Lower lobe of right lung (tissue), 2 donors: ENCODE measurements at regions not wholly inside any gene's neighbourhood (a gene's known extent, or its start where the extent isn't known, plus 50 kb on each side); places are given as distances from the start of the nearest gene placed in this dataset.

Source experiments
- ATAC-seq, 2 donors: fragments of 200-7000 bp; cut with Tn5 transposase; one replicate each; pipeline ENCODE4 v1.9.1; 2020 to 2022; ENCODE audit warnings: mild to moderate bottlenecking in 2 of 2, moderate library complexity in 2 of 2
- DNase-seq: peaks from one replicate; pipeline ENCODE4 v3.0.0-alpha.2; 2020
- H3K27ac ChIP-seq: fragments of 200-600 bp; one replicate; pipeline ENCODE4 v1.8.0; 2022
- H3K27me3 ChIP-seq: fragments of 200-600 bp; one replicate; pipeline ENCODE4 v1.8.0; 2022; ENCODE audit warnings: low read depth
- H3K36me3 ChIP-seq: fragments of 200-600 bp; one replicate; pipeline ENCODE4 v1.8.0; 2022; ENCODE audit warnings: mild to moderate bottlenecking
- H3K4me1 ChIP-seq: fragments of 200-600 bp; one replicate; pipeline ENCODE4 v1.8.0; 2022
- H3K4me3 ChIP-seq: fragments of 200-600 bp; one replicate; pipeline ENCODE4 v1.8.0; 2022; ENCODE audit warnings: mild to moderate bottlenecking
- H3K9me3 ChIP-seq: fragments of 200-600 bp; one replicate; pipeline ENCODE4 v1.8.0; 2022
- CTCF ChIP-seq: fragments of 200-600 bp; IDR thresholded peaks from one replicate; pipeline ENCODE4 v1.8.0; 2022; ENCODE audit warnings: antibody characterized with exemption, mild to moderate bottlenecking
- intact Hi-C: fragments of 100-400 bp; cut with DNase I; formaldehyde crosslinking; loops from one replicate; pipeline ENCODE4 v1.11.0; 2022
- donor health status: DM: no; HTN: yes; CAD: no; lungs with severe emphysema.

- no peak for ATAC-seq
- TF ChIP-seq CTCF: no peak
- Histone ChIP-seq H3K4me1 (no peaks in the 10 kb centered on the region), H3K27me3 (no peaks in the 10 kb centered on the region), H3K4me3 (no peak overlapping the region), H3K36me3 (no peaks in the 10 kb centered on the region), H3K27ac (no peak overlapping the region), H3K9me3 (no peaks in the 10 kb centered on the region)
- DNase-seq: no peak
- intact Hi-C loops: no loop called here
Measured at GRCh38 chr3:35422101-35422500, 217.2 kb upstream of the ARPP21 start.

GRCh38 chr3:35422836-35423601, 216.3 kb upstream of the ARPP21 start:
- ATAC-seq: no peak
- Histone ChIP-seq H3K27ac (no peak overlapping the region), H3K4me1 (no peaks in the 10 kb centered on the region), H3K9me3 (no peaks in the 10 kb centered on the region), H3K4me3 (no peak overlapping the region), H3K36me3 (no peaks in the 10 kb centered on the region), H3K27me3 (no peaks in the 10 kb centered on the region)
- DNase-seq: no peak
- no peak for TF ChIP-seq CTCF
- intact Hi-C loops: no loop called here

- H3K4me1 ChIP-seq: no peaks in the 10 kb centered on the region
- TF ChIP-seq CTCF: no peak
- DNase-seq: no peak
- intact Hi-C loops: no loop called here
- H3K36me3 ChIP-seq: no peaks in the 10 kb centered on the region
- H3K4me3 ChIP-seq: no peak overlapping the region
- ATAC-seq: no peak
- no peaks in the 10 kb centered on the region for H3K9me3 ChIP-seq
- no peaks in the 10 kb centered on the region for H3K27me3 ChIP-seq
- H3K27ac ChIP-seq: no peak overlapping the region
Measured at GRCh38 chr3:35426366-35426958, 212.9 kb upstream of the ARPP21 start.

- Histone ChIP-seq H3K4me3 (no peak overlapping the region), H3K27ac (no peak overlapping the region), H3K4me1 (no peaks in the 10 kb centered on the region), H3K36me3 (no peaks in the 10 kb centered on the region), H3K27me3 (no peaks in the 10 kb centered on the region), H3K9me3 (no peaks in the 10 kb centered on the region)
- no peak for TF ChIP-seq CTCF
- intact Hi-C loops: no loop called here
- DNase-seq: no peak
- ATAC-seq: no peak
Measured at GRCh38 chr3:35437381-35437780, 201.9 kb upstream of the ARPP21 start.

- Histone ChIP-seq H3K4me3 (no peak overlapping the region), H3K27me3 (no peaks in the 10 kb centered on the region), H3K27ac (no peak overlapping the region), H3K4me1 (no peaks in the 10 kb centered on the region), H3K36me3 (no peaks in the 10 kb centered on the region), H3K9me3 (no peaks in the 10 kb centered on the region)
- DNase-seq (no peak), ATAC-seq (no peak)
- no peak for TF ChIP-seq CTCF
- intact Hi-C loops: no loop called here
Measured at GRCh38 chr3:35438101-35438500, 201.2 kb upstream of the ARPP21 start.
